ENCODE measurements at regions not wholly inside any gene's neighbourhood (a gene's known extent, or its start where the extent isn't known, plus 50 kb on each side); places are given as distances from the start of the nearest gene placed in this dataset.

- no peak overlapping the region for H3K27ac ChIP-seq
- TF ChIP-seq CTCF (IDR thresholded peaks at IDR 0.05): no peak
- no peak for TF ChIP-seq POLR2A (IDR thresholded peaks at IDR 0.05)
- H3K36me3 ChIP-seq: no peaks in the 10 kb centered on the region
- DNase-seq: no peak
- H3K4me3 ChIP-seq: no peak overlapping the region
- no peaks in the 10 kb centered on the region for H3K9me3 ChIP-seq
- intact Hi-C loops (cut with DNase I): no loop called here
- H3K27me3 ChIP-seq: peaks cover 0 to 18% (median 0%) of the 10 kb centered on the region in 4 donors
- H3K4me1 ChIP-seq: peaks cover 0 to 8% (median 0%) of the 10 kb centered on the region in 3 donors
- WGBS, 2 donors: 22 to 24% methylated on average over 2 of the region's 2 CpGs
These were observed 991.2 kb upstream of the TENM4 start for GRCh38 chr11:80432057-80432456.

GRCh38 chr11:80424012-80424695 is 983.3 kb upstream of the TENM4 start:
- no peaks in the 10 kb centered on the region for H3K9me3 ChIP-seq
- no peaks in the 10 kb centered on the region for H3K4me1 ChIP-seq
- 69 to 80% methylated on average over 2 of the region's 2 CpGs for WGBS, 2 donors
- no peaks in the 10 kb centered on the region for H3K27me3 ChIP-seq
- no peak for TF ChIP-seq POLR2A (IDR thresholded peaks at IDR 0.05)
- no peak for TF ChIP-seq CTCF (IDR thresholded peaks at IDR 0.05)
- DNase-seq: no peak
- intact Hi-C loops (cut with DNase I): no loop called here
- no peak overlapping the region for H3K4me3 ChIP-seq
- no peak overlapping the region for H3K27ac ChIP-seq
- H3K36me3 ChIP-seq: no peaks in the 10 kb centered on the region

GRCh38 chr11:80420374-80420773 is 979.5 kb upstream of the TENM4 start:
- Histone ChIP-seq H3K9me3 (no peaks in the 10 kb centered on the region), H3K4me1 (no peaks in the 10 kb centered on the region), H3K27ac (no peak overlapping the region), H3K36me3 (no peaks in the 10 kb centered on the region), H3K4me3 (no peak overlapping the region), H3K27me3 (no peaks in the 10 kb centered on the region)
- 15 to 54% methylated on average over 1 of the region's 1 CpG for WGBS, 2 donors
- intact Hi-C loops (cut with DNase I): no loop called here
- TF ChIP-seq POLR2A (IDR thresholded peaks at IDR 0.05) (no peak), CTCF (IDR thresholded peaks at IDR 0.05) (no peak)
- DNase-seq: no peak

- intact Hi-C loops (cut with DNase I): no loop called here
- no peaks in the 10 kb centered on the region for H3K9me3 ChIP-seq
- WGBS, 2 donors: 42 to 78% methylated on average over 2 of the region's 2 CpGs
- no peak for DNase-seq
- no peak overlapping the region for H3K27ac ChIP-seq
- peaks cover 0 to 11% (median 0%) of the 10 kb centered on the region in 3 donors for H3K4me1 ChIP-seq
- H3K4me3 ChIP-seq: no peak overlapping the region
- H3K27me3 ChIP-seq: no peaks in the 10 kb centered on the region
- H3K36me3 ChIP-seq: no peaks in the 10 kb centered on the region
- TF ChIP-seq POLR2A (IDR thresholded peaks at IDR 0.05) (no peak), CTCF (IDR thresholded peaks at IDR 0.05) (no peak)
These were observed 976.9 kb upstream of the TENM4 start for GRCh38 chr11:80417681-80418080.

- H3K36me3 ChIP-seq: no peaks in the 10 kb centered on the region
- TF ChIP-seq CTCF (IDR thresholded peaks at IDR 0.05) (no peak), POLR2A (IDR thresholded peaks at IDR 0.05) (no peak)
- no peaks in the 10 kb centered on the region for H3K27me3 ChIP-seq
- 88 to 91% methylated on average over 2 of the region's 2 CpGs for WGBS, 2 donors
- peaks cover 0 to under 1% (median 0%) of the 10 kb centered on the region in 3 donors for H3K9me3 ChIP-seq
- H3K27ac ChIP-seq: no peak overlapping the region
- no peak overlapping the region for H3K4me3 ChIP-seq
- intact Hi-C loops (cut with DNase I): no loop called here
- no peak for DNase-seq
- H3K4me1 ChIP-seq: peaks cover 0 to 11% (median 0%) of the 10 kb centered on the region in 3 donors
These were observed 974.8 kb upstream of the TENM4 start for GRCh38 chr11:80415580-80415979.
